ENCODE measurements at regions not wholly inside any gene's neighbourhood (a gene's known extent, or its start where the extent isn't known, plus 50 kb on each side); places are given as distances from the start of the nearest gene placed in this dataset.

DNA sequence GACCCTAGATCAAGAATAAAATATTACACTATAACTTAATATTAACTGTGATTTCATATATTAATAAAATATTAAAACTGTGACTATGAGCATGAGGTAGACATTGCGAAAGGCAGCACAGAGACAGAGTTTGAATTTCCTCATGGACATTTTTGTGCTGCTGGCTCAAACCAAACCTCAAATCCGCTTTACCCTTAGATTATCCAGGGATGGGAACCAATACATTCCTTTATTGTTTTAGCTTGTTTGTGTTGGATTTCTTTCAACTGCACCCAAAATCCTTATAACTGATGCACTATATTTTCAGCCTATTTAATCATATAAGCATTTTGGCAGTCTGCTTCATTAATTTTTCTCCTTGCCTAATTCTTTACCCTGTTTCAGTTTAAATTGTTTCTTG lies 436.7 kb downstream of the ATP23 start:
- H3K4me3 ChIP-seq: no peak overlapping the region
- no peaks in the 10 kb centered on the region for H3K4me1 ChIP-seq
- 88 to 95% methylated on average over 2 of the region's 2 CpGs for WGBS, 2 donors
- no peaks in the 10 kb centered on the region for H3K36me3 ChIP-seq
- DNase-seq (no peak), ATAC-seq (no peak)
- intact Hi-C loops (cut with DNase I): no loop called here
- TF ChIP-seq, protein P1, sequence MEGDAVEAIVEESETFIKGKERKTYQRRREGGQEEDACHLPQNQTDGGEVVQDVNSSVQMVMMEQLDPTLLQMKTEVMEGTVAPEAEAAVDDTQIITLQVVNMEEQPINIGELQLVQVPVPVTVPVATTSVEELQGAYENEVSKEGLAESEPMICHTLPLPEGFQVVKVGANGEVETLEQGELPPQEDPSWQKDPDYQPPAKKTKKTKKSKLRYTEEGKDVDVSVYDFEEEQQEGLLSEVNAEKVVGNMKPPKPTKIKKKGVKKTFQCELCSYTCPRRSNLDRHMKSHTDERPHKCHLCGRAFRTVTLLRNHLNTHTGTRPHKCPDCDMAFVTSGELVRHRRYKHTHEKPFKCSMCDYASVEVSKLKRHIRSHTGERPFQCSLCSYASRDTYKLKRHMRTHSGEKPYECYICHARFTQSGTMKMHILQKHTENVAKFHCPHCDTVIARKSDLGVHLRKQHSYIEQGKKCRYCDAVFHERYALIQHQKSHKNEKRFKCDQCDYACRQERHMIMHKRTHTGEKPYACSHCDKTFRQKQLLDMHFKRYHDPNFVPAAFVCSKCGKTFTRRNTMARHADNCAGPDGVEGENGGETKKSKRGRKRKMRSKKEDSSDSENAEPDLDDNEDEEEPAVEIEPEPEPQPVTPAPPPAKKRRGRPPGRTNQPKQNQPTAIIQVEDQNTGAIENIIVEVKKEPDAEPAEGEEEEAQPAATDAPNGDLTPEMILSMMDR (IDR thresholded peaks at IDR 0.05): no peak
- no peaks in the 10 kb centered on the region for H3K9me3 ChIP-seq
- H3K27ac ChIP-seq: no peak overlapping the region
- no peaks in the 10 kb centered on the region for H3K27me3 ChIP-seq

DNA sequence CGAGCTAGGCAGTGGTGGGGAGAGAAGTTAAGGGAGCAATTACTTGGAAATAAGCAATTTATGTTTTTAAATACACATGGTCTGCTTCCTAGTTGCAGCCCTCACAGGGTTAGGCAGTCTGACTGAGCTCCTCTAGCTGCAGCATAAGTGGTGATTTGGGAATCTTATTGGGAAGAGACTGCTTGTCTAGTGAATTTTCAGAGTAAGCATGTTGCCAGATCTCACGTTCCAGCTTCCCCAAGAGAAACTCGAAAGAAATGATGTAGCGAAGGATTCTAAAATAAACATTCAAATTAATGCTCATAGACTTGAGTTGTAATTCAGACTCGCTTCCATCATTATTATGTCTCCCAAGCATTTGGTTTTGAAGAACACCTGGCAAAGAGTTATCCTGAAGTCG lies 440.2 kb downstream of the ATP23 start:
- no peak overlapping the region for H3K4me3 ChIP-seq
- H3K9me3 ChIP-seq: no peaks in the 10 kb centered on the region
- H3K4me1 ChIP-seq: no peaks in the 10 kb centered on the region
- no peaks in the 10 kb centered on the region for H3K36me3 ChIP-seq
- intact Hi-C loops (cut with DNase I): no loop called here
- DNase-seq: no peak
- H3K27me3 ChIP-seq: no peaks in the 10 kb centered on the region
- no peak for ATAC-seq
- no peak overlapping the region for H3K27ac ChIP-seq
- TF ChIP-seq, protein P1 (IDR thresholded peaks at IDR 0.05): no peak
- WGBS, 2 donors: 76 to 78% methylated on average over 6 of the region's 6 CpGs

DNA sequence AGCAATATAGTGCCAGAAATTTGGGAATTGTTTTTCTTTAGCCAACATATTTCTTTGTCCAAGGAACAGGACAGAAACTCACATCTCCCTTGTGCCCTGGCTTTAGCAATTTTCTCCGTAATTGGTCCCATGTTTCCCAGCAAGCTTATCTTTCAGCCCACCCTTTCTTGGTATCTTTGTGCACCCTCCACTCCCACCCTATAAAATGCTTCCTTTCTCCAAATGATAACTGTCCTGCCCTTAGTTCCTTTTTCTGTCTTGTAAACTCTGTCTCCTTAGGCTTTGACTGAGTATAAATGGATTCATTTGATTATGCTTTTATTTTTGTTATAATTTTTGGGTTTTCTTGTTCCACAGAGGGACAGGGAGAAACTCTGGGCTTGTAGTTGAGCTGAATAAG lies 442.8 kb downstream of the ATP23 start:
- TF ChIP-seq, protein P1 (IDR thresholded peaks at IDR 0.05): no peak
- Histone ChIP-seq H3K4me1 (no peaks in the 10 kb centered on the region), H3K36me3 (no peaks in the 10 kb centered on the region), H3K9me3 (no peaks in the 10 kb centered on the region), H3K27me3 (no peaks in the 10 kb centered on the region), H3K4me3 (no peak overlapping the region), H3K27ac (no peak overlapping the region)
- ATAC-seq: no peak
- 70 to 79% methylated on average over 1 of the region's 1 CpG for WGBS, 2 donors
- DNase-seq: no peak
- intact Hi-C loops (cut with DNase I): no loop called here

DNA sequence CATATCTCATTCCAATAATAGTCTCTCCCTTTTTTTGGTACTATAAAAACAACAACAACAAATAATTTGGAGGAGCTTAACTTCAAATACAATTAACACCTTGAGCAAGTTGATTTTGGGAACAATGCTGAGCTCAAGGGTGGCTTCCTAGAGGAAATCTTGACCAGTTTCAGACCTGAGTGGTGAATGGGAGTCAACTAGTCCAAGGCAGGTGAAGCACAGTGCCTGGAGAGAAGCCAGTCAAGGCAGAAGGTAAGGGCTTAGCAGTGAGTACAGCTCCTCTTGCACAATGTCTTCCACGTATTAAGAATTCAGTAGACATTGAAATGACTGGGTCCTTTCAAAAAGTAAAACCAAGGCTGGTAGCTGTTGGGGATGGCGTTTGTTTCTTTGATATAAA lies 444.8 kb downstream of the ATP23 start:
- Histone ChIP-seq H3K27ac (no peak overlapping the region), H3K36me3 (no peaks in the 10 kb centered on the region), H3K4me3 (no peak overlapping the region), H3K27me3 (no peaks in the 10 kb centered on the region), H3K9me3 (no peaks in the 10 kb centered on the region), H3K4me1 (no peaks in the 10 kb centered on the region)
- WGBS, 2 donors: 88 to 93% methylated on average over 2 of the region's 2 CpGs
- DNase-seq (no peak), ATAC-seq (no peak)
- TF ChIP-seq, protein P1 (IDR thresholded peaks at IDR 0.05): no peak
- intact Hi-C loops (cut with DNase I): no loop called here

DNA sequence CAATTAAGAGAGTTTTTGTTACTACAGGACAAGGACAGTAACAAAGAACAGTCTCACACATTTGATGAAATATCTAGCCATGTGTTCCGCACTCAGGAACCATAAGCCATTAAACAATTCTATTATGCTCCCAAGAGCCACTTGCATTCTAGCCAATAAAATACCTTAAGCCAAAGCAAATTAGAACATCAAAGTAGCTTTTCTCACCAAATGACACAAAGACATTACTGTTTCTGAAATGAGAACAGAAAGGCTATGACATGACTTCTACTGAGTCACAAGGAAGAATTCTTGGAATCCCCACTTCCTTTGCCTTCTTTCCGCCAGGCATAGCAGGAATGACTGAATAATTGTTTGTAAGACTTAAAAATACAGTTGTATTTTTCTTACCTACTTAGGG lies 445.8 kb downstream of the ATP23 start:
- H3K4me1 ChIP-seq: no peaks in the 10 kb centered on the region
- no peak overlapping the region for H3K4me3 ChIP-seq
- TF ChIP-seq, protein P1 (IDR thresholded peaks at IDR 0.05): no peak
- no peaks in the 10 kb centered on the region for H3K9me3 ChIP-seq
- intact Hi-C loops (cut with DNase I): no loop called here
- no peak overlapping the region for H3K27ac ChIP-seq
- 74 to 78% methylated on average over 2 of the region's 2 CpGs for WGBS, 2 donors
- H3K36me3 ChIP-seq: no peaks in the 10 kb centered on the region
- no peaks in the 10 kb centered on the region for H3K27me3 ChIP-seq
- ATAC-seq: no peak
- DNase-seq: no peak
